COLO829 (cell line): ENCODE measurements at regions not wholly inside any gene's neighbourhood (a gene's known extent, or its start where the extent isn't known, plus 50 kb on each side); places are given as distances from the start of the nearest gene placed in this dataset.

Experiments used
- DNase-seq: peaks from one replicate; pipeline ENCODE4 v3.0.0; 2012; ENCODE audit warnings: low spot score

GRCh38 chr4:44806071-44806470, 79.7 kb upstream of the GNPDA2 start:
- no peak for DNase-seq

- no peak for DNase-seq
Observed at GRCh38 chr4:44804301-44804700, 77.9 kb upstream of the GNPDA2 start.

- no peak for DNase-seq
Observed at GRCh38 chr4:44801384-44801783, 75.0 kb upstream of the GNPDA2 start.

GRCh38 chr4:44791831-44792230, 65.5 kb upstream of the GNPDA2 start:
- no peak for DNase-seq

DNA sequence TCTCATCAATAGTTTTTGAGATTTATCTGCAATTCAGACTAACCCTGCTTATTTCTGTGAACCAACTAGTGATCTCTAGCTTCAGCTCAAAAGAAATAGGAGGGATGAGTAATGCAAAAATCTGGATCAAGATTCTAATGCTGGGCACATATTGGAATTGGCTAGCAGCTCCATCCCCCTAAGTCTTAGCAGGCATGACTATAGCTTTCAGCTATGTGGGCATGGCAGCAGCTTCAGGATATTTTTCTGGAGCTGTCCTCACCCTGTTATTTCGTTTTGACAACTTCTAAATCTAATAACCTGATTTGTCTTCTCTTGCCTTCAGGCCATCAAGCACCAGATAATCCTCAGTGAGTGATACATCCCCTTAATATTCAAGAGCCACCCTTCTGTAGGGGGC, 50.8 kb upstream of the GNPDA2 start:
- DNase-seq: no peak
